Hepatocyte (in vitro differentiated cells): ENCODE measurements at regions not wholly inside any gene's neighbourhood (a gene's known extent, or its start where the extent isn't known, plus 50 kb on each side); places are given as distances from the start of the nearest gene placed in this dataset.
"Not testable (repeated sequence)": the region's sequence is repeated elsewhere in the genome, so short reads cannot be mapped to it uniquely, and the experiment has no call there.

Source experiments
- DNase-seq: peaks from one replicate; pipeline ENCODE4 v3.0.0-alpha.2; 2016; ENCODE audit warnings: low spot score
- H2AFZ ChIP-seq: fragments of 200-600 bp; sonication (generic); 2 replicates; pipeline ENCODE4 v1.6.0; 2016; ENCODE audit warnings: antibody characterized with exemption, mild to moderate bottlenecking
- H3K27ac ChIP-seq: fragments of 200-600 bp; sonication (generic); 2 replicates; pipeline ENCODE4 v1.5.1; 2016; ENCODE audit warnings: mild to moderate bottlenecking
- H3K27me3 ChIP-seq: fragments of 200-600 bp; sonication (generic); 2 replicates; pipeline ENCODE4 v1.6.1; 2016
- H3K36me3 ChIP-seq: fragments of 200-600 bp; sonication (generic); replicated peaks from 2 replicates; pipeline ENCODE4 v1.5.1; 2016; ENCODE audit warnings: low read depth; ENCODE audit not compliant: insufficient read depth
- H3K4me1 ChIP-seq: fragments of 200-600 bp; sonication (generic); 2 replicates; pipeline ENCODE4 v1.5.1; 2016; ENCODE audit warnings: mild to moderate bottlenecking, moderate library complexity; ENCODE audit not compliant: insufficient read depth
- H3K4me2 ChIP-seq: fragments of 200-600 bp; sonication (generic); 2 replicates; pipeline ENCODE4 v1.6.0; 2016
- H3K4me3 ChIP-seq: fragments of 200-600 bp; sonication (generic); 2 replicates; pipeline ENCODE4 v1.5.1; 2016; ENCODE audit warnings: mild to moderate bottlenecking
- H3K79me2 ChIP-seq: fragments of 200-600 bp; sonication (generic); 2 replicates; pipeline ENCODE4 v1.6.0; 2017; ENCODE audit warnings: mild to moderate bottlenecking
- H3K9me2 ChIP-seq: fragments of 200-600 bp; sonication (generic); replicated peaks from 2 replicates; pipeline ENCODE4 v1.6.0; 2017; ENCODE audit warnings: mild to moderate bottlenecking; ENCODE audit not compliant: insufficient read depth
- H3K9me3 ChIP-seq: fragments of 200-600 bp; sonication (generic); 2 replicates; pipeline ENCODE4 v1.5.1; 2016; ENCODE audit warnings: low read depth, mild to moderate bottlenecking
- H4K20me1 ChIP-seq: fragments of 200-600 bp; sonication (generic); 2 replicates; pipeline ENCODE4 v1.6.0; 2016; ENCODE audit warnings: mild to moderate bottlenecking; ENCODE audit not compliant: insufficient read depth, poor library complexity, severe bottlenecking
- EZH2 ChIP-seq: fragments of 200-600 bp; sonication (generic); IDR thresholded peaks from 2 replicates; pipeline ENCODE4 v1.6.1; 2016; ENCODE audit warnings: antibody characterized with exemption, mild to moderate bottlenecking, borderline replicate concordance
- EZH2phosphoT487 ChIP-seq: fragments of 200-600 bp; sonication (generic); IDR thresholded peaks from one replicate; pipeline ENCODE4 v1.6.1; 2018; ENCODE audit warnings: antibody characterized with exemption, mild to moderate bottlenecking, low read depth, moderate library complexity; ENCODE audit not compliant: unreplicated experiment, severe bottlenecking
- WGBS: methylation state at CpG from one replicate; pipeline ENCODE4 v1.1.6; 2016; ENCODE audit warnings: low lambda C conversion rate; ENCODE audit errors: missing lambda C conversion rate; 5-methylcytosine and 5-hydroxymethylcytosine counted together
- TF ChIP-seq, protein P1 (sequence below): fragments of 200-600 bp; sonication (generic); IDR thresholded peaks from 2 replicates; pipeline ENCODE4 v1.5.1; 2016; ENCODE audit warnings: antibody characterized with exemption, mild to moderate bottlenecking; ENCODE audit not compliant: poor library complexity

DNA sequence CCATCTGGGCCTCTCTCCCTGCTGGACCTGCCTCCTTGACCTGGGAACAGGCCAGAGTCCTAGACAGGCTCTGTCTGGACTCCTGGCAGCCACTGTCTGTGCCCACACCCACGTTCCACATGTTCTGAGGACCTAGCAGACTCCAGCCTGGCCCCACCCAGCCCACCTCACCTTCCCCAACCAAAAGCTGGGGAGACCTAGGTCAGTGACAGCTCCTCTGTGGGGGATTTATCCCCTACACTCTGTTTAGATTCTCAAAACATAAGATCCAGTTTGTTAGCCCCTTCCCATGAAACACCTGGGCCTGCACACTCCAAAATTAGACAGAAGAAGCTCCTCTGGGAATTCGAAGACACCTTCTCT is 59.8 kb upstream of the ADAMTS2 start:
- TF ChIP-seq, protein P1, sequence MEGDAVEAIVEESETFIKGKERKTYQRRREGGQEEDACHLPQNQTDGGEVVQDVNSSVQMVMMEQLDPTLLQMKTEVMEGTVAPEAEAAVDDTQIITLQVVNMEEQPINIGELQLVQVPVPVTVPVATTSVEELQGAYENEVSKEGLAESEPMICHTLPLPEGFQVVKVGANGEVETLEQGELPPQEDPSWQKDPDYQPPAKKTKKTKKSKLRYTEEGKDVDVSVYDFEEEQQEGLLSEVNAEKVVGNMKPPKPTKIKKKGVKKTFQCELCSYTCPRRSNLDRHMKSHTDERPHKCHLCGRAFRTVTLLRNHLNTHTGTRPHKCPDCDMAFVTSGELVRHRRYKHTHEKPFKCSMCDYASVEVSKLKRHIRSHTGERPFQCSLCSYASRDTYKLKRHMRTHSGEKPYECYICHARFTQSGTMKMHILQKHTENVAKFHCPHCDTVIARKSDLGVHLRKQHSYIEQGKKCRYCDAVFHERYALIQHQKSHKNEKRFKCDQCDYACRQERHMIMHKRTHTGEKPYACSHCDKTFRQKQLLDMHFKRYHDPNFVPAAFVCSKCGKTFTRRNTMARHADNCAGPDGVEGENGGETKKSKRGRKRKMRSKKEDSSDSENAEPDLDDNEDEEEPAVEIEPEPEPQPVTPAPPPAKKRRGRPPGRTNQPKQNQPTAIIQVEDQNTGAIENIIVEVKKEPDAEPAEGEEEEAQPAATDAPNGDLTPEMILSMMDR, result no peak
- TF ChIP-seq EZH2, result no peak
- no peak for TF ChIP-seq EZH2phosphoT487
- 100% methylated on average over 2 of the region's 2 CpGs for WGBS
- no peak overlapping the region for H3K4me2 ChIP-seq
- H4K20me1 ChIP-seq, result no peaks in the 10 kb centered on the region
- no peaks in the 10 kb centered on the region for H3K79me2 ChIP-seq
- H3K27ac ChIP-seq, result no peak overlapping the region
- no peak overlapping the region for H3K4me3 ChIP-seq
- H3K9me2 ChIP-seq, result no peaks in the 10 kb centered on the region
- DNase-seq, result no peak
- H3K27me3 ChIP-seq, result no peaks in the 10 kb centered on the region
- no peaks in the 10 kb centered on the region for H3K36me3 ChIP-seq
- H3K4me1 ChIP-seq, result peaks cover 18% of the 10 kb centered on the region
- H3K9me3 ChIP-seq, result peaks cover 3% of the 10 kb centered on the region
- no peak overlapping the region for H2AFZ ChIP-seq

GRCh38 chr5:179404321-179405053 is 59.2 kb upstream of the ADAMTS2 start:
- Histone ChIP-seq H2AFZ (no peak overlapping the region), H3K4me1 (peaks cover 18% of the 10 kb centered on the region), H3K79me2 (no peaks in the 10 kb centered on the region), H3K4me3 (no peak overlapping the region), H3K9me2 (no peaks in the 10 kb centered on the region), H3K4me2 (no peak overlapping the region), H3K36me3 (no peaks in the 10 kb centered on the region), H3K27me3 (no peaks in the 10 kb centered on the region), H3K9me3 (peaks cover 3% of the 10 kb centered on the region), H3K27ac (no peak overlapping the region), H4K20me1 (no peaks in the 10 kb centered on the region)
- TF ChIP-seq EZH2, result no peak
- TF ChIP-seq EZH2phosphoT487, result no peak
- TF ChIP-seq, protein P1, result peak; percentile 30
- WGBS, result 87% methylated on average over 6 of the region's 6 CpGs
- peak; percentile 37 for DNase-seq

DNA sequence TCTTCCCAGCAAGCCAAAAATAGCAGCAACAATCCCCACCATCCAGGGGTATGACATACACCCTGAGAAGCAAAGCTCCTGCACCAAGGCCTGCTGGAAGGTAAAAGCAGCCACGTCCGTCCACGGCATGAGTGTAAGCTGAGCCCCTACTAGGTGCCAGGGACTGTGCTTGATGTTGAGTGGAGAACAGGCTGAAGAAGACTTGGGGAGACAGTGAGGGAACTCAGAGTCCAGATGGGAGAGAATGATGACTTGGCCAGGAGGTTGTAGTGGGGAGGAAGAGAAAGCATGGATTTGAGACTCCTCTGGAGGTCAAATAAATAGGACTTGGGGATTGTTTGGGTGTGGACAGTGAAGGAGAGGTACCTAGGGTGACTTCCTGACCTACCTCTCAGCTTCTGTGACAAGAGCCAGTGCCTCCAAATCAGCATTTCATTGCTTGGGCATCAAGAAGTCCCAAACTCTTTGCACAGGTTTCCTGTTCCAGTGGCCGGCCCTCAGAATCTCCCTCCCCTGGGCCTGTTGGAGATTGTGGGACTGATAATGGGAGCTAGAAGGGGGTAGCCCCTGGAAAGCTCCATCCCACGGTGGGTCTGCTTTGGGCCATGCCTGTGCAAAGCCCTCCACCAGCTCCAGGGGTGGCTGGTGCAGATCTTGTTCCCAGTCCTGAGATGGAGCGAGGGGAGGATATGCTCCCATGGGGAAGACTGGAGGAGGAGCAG is 58.3 kb upstream of the ADAMTS2 start:
- no peak for DNase-seq
- Histone ChIP-seq H4K20me1 (no peaks in the 10 kb centered on the region), H3K27me3 (no peaks in the 10 kb centered on the region), H3K4me3 (no peak overlapping the region), H3K4me2 (no peak overlapping the region), H2AFZ (no peak overlapping the region), H3K9me3 (peaks cover 3% of the 10 kb centered on the region), H3K36me3 (no peaks in the 10 kb centered on the region), H3K9me2 (no peaks in the 10 kb centered on the region), H3K27ac (no peak overlapping the region), H3K79me2 (no peaks in the 10 kb centered on the region), H3K4me1 (peaks cover 18% of the 10 kb centered on the region)
- TF ChIP-seq EZH2phosphoT487 (no peak), EZH2 (no peak)
- TF ChIP-seq, protein P1, result no peak
- 72% methylated on average over 6 of the region's 6 CpGs for WGBS

- H3K9me2 ChIP-seq, H3K79me2 ChIP-seq, DNase-seq, H4K20me1 ChIP-seq, H3K4me2 ChIP-seq, H3K27me3 ChIP-seq, H3K9me3 ChIP-seq, H2AFZ ChIP-seq, H3K36me3 ChIP-seq, H3K27ac ChIP-seq, H3K4me3 ChIP-seq, H3K4me1 ChIP-seq: not testable (repeated sequence)
- 80% methylated on average over 2 of the region's 2 CpGs for WGBS
Observed at GRCh38 chr5:179400435-179400834, 55.2 kb upstream of the ADAMTS2 start.
